ENCODE measurements at regions not wholly inside any gene's neighbourhood (a gene's known extent, or its start where the extent isn't known, plus 50 kb on each side); places are given as distances from the start of the nearest gene placed in this dataset.

- Mint-ChIP-seq H3K27me3 (ENCODE audit: low read depth) (no peaks in the 10 kb centered on the region), H3K27ac (no peak overlapping the region), H3K9me3 (ENCODE audit: insufficient read depth) (peaks cover 5% of the 10 kb centered on the region), H3K36me3 (ENCODE audit: low read depth) (no peaks in the 10 kb centered on the region), H3K4me3 (no peak overlapping the region), H3K4me1 (ENCODE audit: low read depth) (no peaks in the 10 kb centered on the region)
- no peak for ATAC-seq
- CTCF ChIA-PET, result no interaction called here
- POLR2A ChIA-PET, result no interaction called here
- no peak for DNase-seq
Measured at GRCh38 chr6:50102676-50103075, 52.9 kb upstream of the DEFB112 start.

- ChIA-PET CTCF (no interaction called here), POLR2A (no interaction called here)
- Mint-ChIP-seq H3K4me3 (no peak overlapping the region), H3K4me1 (ENCODE audit: low read depth) (no peaks in the 10 kb centered on the region), H3K27me3 (ENCODE audit: low read depth) (no peaks in the 10 kb centered on the region), H3K36me3 (ENCODE audit: low read depth) (no peaks in the 10 kb centered on the region), H3K27ac (no peak overlapping the region), H3K9me3 (ENCODE audit: insufficient read depth) (no peaks in the 10 kb centered on the region)
- DNase-seq, result no peak
- ATAC-seq, result no peak
Measured at GRCh38 chr6:50110587-50110986, 60.9 kb upstream of the DEFB112 start.

- H3K4me3 Mint-ChIP-seq, result no peak overlapping the region
Measured at GRCh38 chr6:50112981-50113857, 63.5 kb upstream of the DEFB112 start.

GRCh38 chr6:50116390-50116789 lies 66.7 kb upstream of the DEFB112 start:
- ChIA-PET POLR2A (no interaction called here), CTCF (no interaction called here)
- ATAC-seq, result no peak
- H3K4me1 Mint-ChIP-seq (ENCODE audit: low read depth), result no peaks in the 10 kb centered on the region
- H3K36me3 Mint-ChIP-seq (ENCODE audit: low read depth), result no peaks in the 10 kb centered on the region
- H3K27me3 Mint-ChIP-seq (ENCODE audit: low read depth), result no peaks in the 10 kb centered on the region
- no peak overlapping the region for H3K4me3 Mint-ChIP-seq
- H3K9me3 Mint-ChIP-seq (ENCODE audit: insufficient read depth), result no peaks in the 10 kb centered on the region
- H3K27ac Mint-ChIP-seq, result no peak overlapping the region
- no peak for DNase-seq

More at GRCh38 chr6:50112981-50113857, 63.5 kb upstream of the DEFB112 start:
- Mint-ChIP-seq H3K36me3 (ENCODE audit: low read depth) (no peaks in the 10 kb centered on the region), H3K27ac (no peak overlapping the region), H3K9me3 (ENCODE audit: insufficient read depth) (no peaks in the 10 kb centered on the region), H3K4me1 (ENCODE audit: low read depth) (no peaks in the 10 kb centered on the region), H3K27me3 (ENCODE audit: low read depth) (no peaks in the 10 kb centered on the region)
- DNase-seq (no peak), ATAC-seq (no peak)
- POLR2A ChIA-PET, result no interaction called here
- CTCF ChIA-PET, result no interaction called here

GRCh38 chr6:50116797-50117542 lies 67.2 kb upstream of the DEFB112 start:
- POLR2A ChIA-PET, result no interaction called here
- no peak for DNase-seq
- Mint-ChIP-seq H3K4me1 (ENCODE audit: low read depth) (no peaks in the 10 kb centered on the region), H3K4me3 (no peak overlapping the region), H3K9me3 (ENCODE audit: insufficient read depth) (no peaks in the 10 kb centered on the region), H3K27me3 (ENCODE audit: low read depth) (no peaks in the 10 kb centered on the region), H3K36me3 (ENCODE audit: low read depth) (no peaks in the 10 kb centered on the region), H3K27ac (no peak overlapping the region)
- CTCF ChIA-PET, result no interaction called here
- no peak for ATAC-seq

GRCh38 chr6:50120300-50120699 lies 70.6 kb upstream of the DEFB112 start:
- Mint-ChIP-seq H3K9me3 (ENCODE audit: insufficient read depth) (no peaks in the 10 kb centered on the region), H3K27me3 (ENCODE audit: low read depth) (no peaks in the 10 kb centered on the region), H3K4me3 (no peak overlapping the region), H3K36me3 (ENCODE audit: low read depth) (no peaks in the 10 kb centered on the region), H3K27ac (no peak overlapping the region), H3K4me1 (ENCODE audit: low read depth) (no peaks in the 10 kb centered on the region)
- ChIA-PET POLR2A (no interaction called here), CTCF (no interaction called here)
- no peak for ATAC-seq
- no peak for DNase-seq

- Mint-ChIP-seq H3K4me3 (no peak overlapping the region), H3K36me3 (ENCODE audit: low read depth) (no peaks in the 10 kb centered on the region), H3K27ac (no peak overlapping the region), H3K4me1 (ENCODE audit: low read depth) (no peaks in the 10 kb centered on the region), H3K9me3 (ENCODE audit: insufficient read depth) (no peaks in the 10 kb centered on the region), H3K27me3 (ENCODE audit: low read depth) (no peaks in the 10 kb centered on the region)
- ChIA-PET POLR2A (no interaction called here), CTCF (no interaction called here)
- no peak for DNase-seq
- ATAC-seq, result no peak
Measured at GRCh38 chr6:50123688-50124087, 74.0 kb upstream of the DEFB112 start.

- DNase-seq, result no peak
- CTCF ChIA-PET, result no interaction called here
- no peak overlapping the region for H3K27ac Mint-ChIP-seq
- no peaks in the 10 kb centered on the region for H3K27me3 Mint-ChIP-seq (ENCODE audit: low read depth)
- ATAC-seq, result no peak
- H3K36me3 Mint-ChIP-seq (ENCODE audit: low read depth), result no peaks in the 10 kb centered on the region
- no peaks in the 10 kb centered on the region for H3K9me3 Mint-ChIP-seq (ENCODE audit: insufficient read depth)
- no peak overlapping the region for H3K4me3 Mint-ChIP-seq
- POLR2A ChIA-PET, result no interaction called here
- H3K4me1 Mint-ChIP-seq (ENCODE audit: low read depth), result no peaks in the 10 kb centered on the region
Measured at GRCh38 chr6:50124572-50124971, 74.8 kb upstream of the DEFB112 start.

GRCh38 chr6:50128420-50129005 lies 78.8 kb upstream of the DEFB112 start:
- ATAC-seq (no peak), DNase-seq (no peak)
- H3K4me3 Mint-ChIP-seq, result no peak overlapping the region
- H3K9me3 Mint-ChIP-seq (ENCODE audit: insufficient read depth), result no peaks in the 10 kb centered on the region
- H3K27ac Mint-ChIP-seq, result no peak overlapping the region
- H3K27me3 Mint-ChIP-seq (ENCODE audit: low read depth), result no peaks in the 10 kb centered on the region
- no peaks in the 10 kb centered on the region for H3K36me3 Mint-ChIP-seq (ENCODE audit: low read depth)
- no peaks in the 10 kb centered on the region for H3K4me1 Mint-ChIP-seq (ENCODE audit: low read depth)
- CTCF ChIA-PET, result no interaction called here
- POLR2A ChIA-PET, result no interaction called here

GRCh38 chr6:50135968-50136367 lies 86.2 kb upstream of the DEFB112 start:
- POLR2A ChIA-PET, result no interaction called here
- Mint-ChIP-seq H3K36me3 (ENCODE audit: low read depth) (no peaks in the 10 kb centered on the region), H3K4me3 (no peak overlapping the region), H3K27ac (no peak overlapping the region), H3K27me3 (ENCODE audit: low read depth) (no peaks in the 10 kb centered on the region), H3K9me3 (ENCODE audit: insufficient read depth) (no peaks in the 10 kb centered on the region), H3K4me1 (ENCODE audit: low read depth) (no peaks in the 10 kb centered on the region)
- ATAC-seq (no peak), DNase-seq (no peak)
- CTCF ChIA-PET, result no interaction called here

GRCh38 chr6:50141100-50141499 lies 91.4 kb upstream of the DEFB112 start:
- H3K27ac Mint-ChIP-seq, result no peak overlapping the region
- CTCF ChIA-PET, result no interaction called here
- H3K9me3 Mint-ChIP-seq (ENCODE audit: insufficient read depth), result no peaks in the 10 kb centered on the region
- DNase-seq (no peak), ATAC-seq (no peak)
- H3K36me3 Mint-ChIP-seq (ENCODE audit: low read depth), result no peaks in the 10 kb centered on the region
- POLR2A ChIA-PET, result no interaction called here
- H3K27me3 Mint-ChIP-seq (ENCODE audit: low read depth), result no peaks in the 10 kb centered on the region
- H3K4me1 Mint-ChIP-seq (ENCODE audit: low read depth), result no peaks in the 10 kb centered on the region
- no peak overlapping the region for H3K4me3 Mint-ChIP-seq

GRCh38 chr6:50143011-50143719 lies 93.4 kb upstream of the DEFB112 start:
- Mint-ChIP-seq H3K27me3 (ENCODE audit: low read depth) (no peaks in the 10 kb centered on the region), H3K4me1 (ENCODE audit: low read depth) (no peaks in the 10 kb centered on the region), H3K9me3 (ENCODE audit: insufficient read depth) (no peaks in the 10 kb centered on the region), H3K36me3 (ENCODE audit: low read depth) (no peaks in the 10 kb centered on the region), H3K27ac (no peak overlapping the region), H3K4me3 (no peak overlapping the region)
- ATAC-seq, result no peak
- DNase-seq, result no peak
- ChIA-PET CTCF (no interaction called here), POLR2A (no interaction called here)
